Cardiac fibroblast (primary cell): ENCODE measurements at regions not wholly inside any gene's neighbourhood (a gene's known extent, or its start where the extent isn't known, plus 50 kb on each side); places are given as distances from the start of the nearest gene placed in this dataset.

Source experiments
- DNase-seq, 2 donors: peaks; one replicate each; pipeline versions ENCODE4 v3.0.0 to v3.0.0-alpha.2; 2010; ENCODE audit warnings: low read depth in 2 of 2
- H3K4me3 ChIP-seq, 2 donors: replicated peaks in 1 of 2; 1 replicate in 1 of 2; 2 replicates in 1 of 2; pipeline ENCODE4 v1.5.1; 2011; ENCODE audit warnings: low read depth in 2 of 2, low read length in 2 of 2, mild to moderate bottlenecking in 2 of 2, moderate library complexity in 1 of 2
- TF ChIP-seq, protein P1 (sequence below): IDR thresholded peaks from one replicate; pipeline ENCODE4 v1.5.1; 2011; ENCODE audit warnings: low read depth, mild to moderate bottlenecking, low read length, inconsistent platforms

GRCh38 chr20:11436113-11436905 is 481.4 kb upstream of the BTBD3 start:
- no peak overlapping the region for H3K4me3 ChIP-seq
- TF ChIP-seq, protein P1, sequence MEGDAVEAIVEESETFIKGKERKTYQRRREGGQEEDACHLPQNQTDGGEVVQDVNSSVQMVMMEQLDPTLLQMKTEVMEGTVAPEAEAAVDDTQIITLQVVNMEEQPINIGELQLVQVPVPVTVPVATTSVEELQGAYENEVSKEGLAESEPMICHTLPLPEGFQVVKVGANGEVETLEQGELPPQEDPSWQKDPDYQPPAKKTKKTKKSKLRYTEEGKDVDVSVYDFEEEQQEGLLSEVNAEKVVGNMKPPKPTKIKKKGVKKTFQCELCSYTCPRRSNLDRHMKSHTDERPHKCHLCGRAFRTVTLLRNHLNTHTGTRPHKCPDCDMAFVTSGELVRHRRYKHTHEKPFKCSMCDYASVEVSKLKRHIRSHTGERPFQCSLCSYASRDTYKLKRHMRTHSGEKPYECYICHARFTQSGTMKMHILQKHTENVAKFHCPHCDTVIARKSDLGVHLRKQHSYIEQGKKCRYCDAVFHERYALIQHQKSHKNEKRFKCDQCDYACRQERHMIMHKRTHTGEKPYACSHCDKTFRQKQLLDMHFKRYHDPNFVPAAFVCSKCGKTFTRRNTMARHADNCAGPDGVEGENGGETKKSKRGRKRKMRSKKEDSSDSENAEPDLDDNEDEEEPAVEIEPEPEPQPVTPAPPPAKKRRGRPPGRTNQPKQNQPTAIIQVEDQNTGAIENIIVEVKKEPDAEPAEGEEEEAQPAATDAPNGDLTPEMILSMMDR: no peak
- DNase-seq: no peak

DNA sequence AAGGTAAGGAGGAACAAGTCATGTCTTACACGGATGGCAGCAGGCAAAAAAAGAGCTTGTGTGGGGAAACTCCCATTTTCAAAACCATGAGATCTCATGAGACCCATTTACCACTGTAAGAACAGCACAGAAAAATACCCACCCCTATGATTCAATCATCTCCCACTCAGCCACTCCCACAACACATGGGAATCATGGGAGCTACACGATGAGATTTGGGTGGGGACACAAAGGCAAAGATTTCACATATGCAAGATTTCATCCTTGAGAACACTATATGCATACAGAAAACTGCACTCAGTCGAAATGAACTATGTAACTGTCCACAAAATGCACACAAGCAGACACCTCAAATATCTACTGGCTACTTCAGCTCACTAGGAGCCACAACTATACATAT is 480.6 kb upstream of the BTBD3 start:
- no peak overlapping the region for H3K4me3 ChIP-seq
- no peak for DNase-seq
- TF ChIP-seq, protein P1: no peak

- TF ChIP-seq, protein P1: no peak
- no peak for DNase-seq
- no peak overlapping the region for H3K4me3 ChIP-seq
Observed at GRCh38 chr20:11437611-11438380, 479.9 kb upstream of the BTBD3 start.

GRCh38 chr20:11438412-11438811 is 479.3 kb upstream of the BTBD3 start:
- DNase-seq: no peak
- H3K4me3 ChIP-seq: no peak overlapping the region
- TF ChIP-seq, protein P1: no peak

- TF ChIP-seq, protein P1: no peak
- DNase-seq: no peak
- no peak overlapping the region for H3K4me3 ChIP-seq
Observed at GRCh38 chr20:11443382-11444119, 474.1 kb upstream of the BTBD3 start.

DNA sequence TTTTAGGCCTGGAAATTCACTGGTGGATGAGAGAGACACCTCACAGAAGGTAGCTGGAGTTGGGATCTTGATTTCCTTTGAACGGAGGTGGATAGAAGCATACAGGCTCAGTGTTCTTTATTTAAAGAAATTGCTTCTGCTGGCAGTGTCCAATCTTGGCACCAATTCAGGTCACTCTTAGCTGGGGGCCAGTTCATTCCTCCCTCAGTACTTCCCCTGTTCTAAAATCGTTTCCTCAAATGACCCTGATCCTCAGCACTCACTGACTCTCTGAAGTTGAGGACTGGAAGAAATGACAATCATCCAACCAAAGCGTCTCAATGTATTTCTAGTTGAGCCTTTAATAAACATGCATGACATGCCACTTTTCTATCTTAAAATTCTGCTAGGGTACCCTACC is 472.5 kb upstream of the BTBD3 start:
- no peak overlapping the region for H3K4me3 ChIP-seq
- TF ChIP-seq, protein P1: no peak
- DNase-seq: peak in 1 of 2 donors; percentile 13
